ENCODE measurements at regions not wholly inside any gene's neighbourhood (a gene's known extent, or its start where the extent isn't known, plus 50 kb on each side); places are given as distances from the start of the nearest gene placed in this dataset.

GRCh38 chr4:147286846-147287587 lies 193.9 kb upstream of the EDNRA start:
- no peak for TF ChIP-seq CTCF (IDR thresholded peaks at IDR 0.05; ENCODE audit: low read depth, low read length)
- TF ChIP-seq EZH2phosphoT487 (IDR thresholded peaks at IDR 0.05; ENCODE audit: low read depth) = no peak
